Astrocyte (in vitro differentiated cells and primary cell): ENCODE measurements at regions not wholly inside any gene's neighbourhood (a gene's known extent, or its start where the extent isn't known, plus 50 kb on each side); places are given as distances from the start of the nearest gene placed in this dataset.

Source experiments
- DNase-seq: peaks from one replicate; pipeline ENCODE4 v3.0.0-alpha.2; 2010; ENCODE audit warnings: low read depth
- FAIRE-seq: peaks from 2 replicates; lab custom pipeline; 2011; peaks lifted over from hg19 to GRCh38; lab: Jason Lieb, UNC
- H2AFZ ChIP-seq: 2 replicates; pipeline ENCODE4 v1.6.0; 2012; ENCODE audit warnings: low read depth, low read length, inconsistent platforms
- H3K27ac ChIP-seq: 2 replicates; pipeline ENCODE4 v1.5.1; 2011; ENCODE audit warnings: low read depth, low read length, inconsistent platforms
- H3K27me3 ChIP-seq: 2 replicates; pipeline ENCODE4 v1.6.0; 2011; ENCODE audit warnings: low read length, inconsistent platforms; ENCODE audit not compliant: insufficient read depth
- H3K36me3 ChIP-seq: 2 replicates; pipeline ENCODE4 v1.5.1; 2011; ENCODE audit warnings: low read length, inconsistent platforms; ENCODE audit not compliant: insufficient read depth
- H3K4me1 ChIP-seq: 2 replicates; pipeline ENCODE4 v1.5.1; 2011; ENCODE audit warnings: low read length, inconsistent platforms; ENCODE audit not compliant: insufficient read depth
- H3K4me2 ChIP-seq: 2 replicates; pipeline ENCODE4 v1.6.0; 2012; ENCODE audit warnings: low read length, inconsistent platforms
- H3K4me3 ChIP-seq: 2 replicates; pipeline ENCODE4 v1.5.1; 2011; ENCODE audit warnings: low read depth, mild to moderate bottlenecking, low read length, inconsistent platforms; ENCODE audit not compliant: insufficient read depth
- H3K79me2 ChIP-seq: 2 replicates; pipeline ENCODE4 v1.6.0; 2012; ENCODE audit warnings: mild to moderate bottlenecking, low read length, inconsistent platforms; ENCODE audit not compliant: insufficient read depth
- H3K9ac ChIP-seq: 2 replicates; pipeline ENCODE4 v1.6.0; 2012; ENCODE audit warnings: mild to moderate bottlenecking, low read length, inconsistent platforms
- H3K9me3 ChIP-seq: 2 replicates; pipeline ENCODE4 v1.5.1; 2012; ENCODE audit warnings: low read depth, mild to moderate bottlenecking, low read length, inconsistent platforms; ENCODE audit not compliant: insufficient read depth
- H4K20me1 ChIP-seq: 2 replicates; pipeline ENCODE4 v1.6.0; 2012; ENCODE audit warnings: low read length, inconsistent platforms; ENCODE audit not compliant: insufficient read depth
- H3K27ac Mint-ChIP-seq: one replicate; pipeline ENCODE4 v1.8.0; 2021; ENCODE audit warnings: mild to moderate bottlenecking, mixed read lengths; ENCODE audit not compliant: unreplicated experiment
- H3K27me3 Mint-ChIP-seq: one replicate; pipeline ENCODE4 v1.8.0; 2021; ENCODE audit warnings: low read depth, mixed read lengths; ENCODE audit not compliant: unreplicated experiment
- H3K36me3 Mint-ChIP-seq: one replicate; pipeline ENCODE4 v1.8.0; 2021; ENCODE audit warnings: low read depth, mixed read lengths; ENCODE audit not compliant: unreplicated experiment
- H3K4me1 Mint-ChIP-seq: one replicate; pipeline ENCODE4 v1.8.0; 2021; ENCODE audit warnings: low read depth, mixed read lengths; ENCODE audit not compliant: unreplicated experiment
- H3K4me3 Mint-ChIP-seq: one replicate; pipeline ENCODE4 v1.8.0; 2021; ENCODE audit warnings: mild to moderate bottlenecking, moderate library complexity, mixed read lengths; ENCODE audit not compliant: unreplicated experiment
- H3K9me3 Mint-ChIP-seq: one replicate; pipeline ENCODE4 v1.8.0; 2021; ENCODE audit warnings: mild to moderate bottlenecking, mixed read lengths; ENCODE audit not compliant: unreplicated experiment
- EZH2 ChIP-seq: IDR thresholded peaks from 2 replicates; pipeline ENCODE4 v1.6.1; 2012; ENCODE audit warnings: mild to moderate bottlenecking, low read length, inconsistent platforms; ENCODE audit not compliant: insufficient read depth
- TF ChIP-seq, protein P1 (sequence below): IDR thresholded peaks from 2 replicates; pipeline ENCODE4 v1.5.1; 2011; ENCODE audit warnings: low read depth, mild to moderate bottlenecking, inconsistent platforms, low read length, moderate library complexity; ENCODE audit not compliant: insufficient read depth

DNA sequence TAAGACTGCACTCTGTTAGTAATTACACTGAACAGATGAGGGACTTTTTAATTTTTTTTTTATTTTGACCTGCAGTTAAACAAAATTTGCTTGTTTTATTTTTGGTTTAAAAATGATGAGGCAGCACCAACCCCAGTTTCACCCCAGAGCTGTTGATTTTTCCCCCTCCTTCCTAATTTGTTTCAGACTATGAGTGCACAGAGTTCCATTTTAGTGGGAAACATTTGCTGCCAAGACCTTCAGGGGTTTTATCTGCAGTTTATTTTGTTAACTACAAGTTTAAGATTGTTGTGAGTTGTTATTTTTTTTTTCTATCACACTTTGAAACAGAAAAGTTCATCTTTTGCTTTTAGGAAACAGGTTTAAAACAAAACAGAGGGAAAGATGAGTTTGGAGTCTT lies 455.9 kb upstream of the NR2F2 start:
- Mint-ChIP-seq H3K36me3 (no peaks in the 10 kb centered on the region), H3K4me3 (no peak overlapping the region), H3K27me3 (no peaks in the 10 kb centered on the region), H3K27ac (no peak overlapping the region), H3K4me1 (peaks cover 17% of the 10 kb centered on the region), H3K9me3 (peaks cover 2% of the 10 kb centered on the region)
- FAIRE-seq = no peak
- Histone ChIP-seq H3K4me2 (no peak overlapping the region), H3K4me3 (no peak overlapping the region), H4K20me1 (no peaks in the 10 kb centered on the region), H3K27me3 (no peaks in the 10 kb centered on the region), H3K79me2 (no peaks in the 10 kb centered on the region), H2AFZ (no peak overlapping the region), H3K4me1 (peaks cover 3% of the 10 kb centered on the region), H3K9ac (no peak overlapping the region), H3K9me3 (no peaks in the 10 kb centered on the region), H3K36me3 (no peaks in the 10 kb centered on the region), H3K27ac (no peak overlapping the region)
- DNase-seq = no peak
- no peak for TF ChIP-seq EZH2
- TF ChIP-seq, protein P1, sequence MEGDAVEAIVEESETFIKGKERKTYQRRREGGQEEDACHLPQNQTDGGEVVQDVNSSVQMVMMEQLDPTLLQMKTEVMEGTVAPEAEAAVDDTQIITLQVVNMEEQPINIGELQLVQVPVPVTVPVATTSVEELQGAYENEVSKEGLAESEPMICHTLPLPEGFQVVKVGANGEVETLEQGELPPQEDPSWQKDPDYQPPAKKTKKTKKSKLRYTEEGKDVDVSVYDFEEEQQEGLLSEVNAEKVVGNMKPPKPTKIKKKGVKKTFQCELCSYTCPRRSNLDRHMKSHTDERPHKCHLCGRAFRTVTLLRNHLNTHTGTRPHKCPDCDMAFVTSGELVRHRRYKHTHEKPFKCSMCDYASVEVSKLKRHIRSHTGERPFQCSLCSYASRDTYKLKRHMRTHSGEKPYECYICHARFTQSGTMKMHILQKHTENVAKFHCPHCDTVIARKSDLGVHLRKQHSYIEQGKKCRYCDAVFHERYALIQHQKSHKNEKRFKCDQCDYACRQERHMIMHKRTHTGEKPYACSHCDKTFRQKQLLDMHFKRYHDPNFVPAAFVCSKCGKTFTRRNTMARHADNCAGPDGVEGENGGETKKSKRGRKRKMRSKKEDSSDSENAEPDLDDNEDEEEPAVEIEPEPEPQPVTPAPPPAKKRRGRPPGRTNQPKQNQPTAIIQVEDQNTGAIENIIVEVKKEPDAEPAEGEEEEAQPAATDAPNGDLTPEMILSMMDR = no peak

- Mint-ChIP-seq H3K27me3 (no peaks in the 10 kb centered on the region), H3K9me3 (peaks cover 2% of the 10 kb centered on the region), H3K4me1 (peaks cover 14% of the 10 kb centered on the region), H3K4me3 (no peak overlapping the region), H3K36me3 (no peaks in the 10 kb centered on the region), H3K27ac (no peak overlapping the region)
- TF ChIP-seq EZH2 = no peak
- TF ChIP-seq, protein P1 = no peak
- no peak overlapping the region for H3K4me3 ChIP-seq
- H3K9ac ChIP-seq = no peak overlapping the region
- H3K79me2 ChIP-seq = no peaks in the 10 kb centered on the region
- no peaks in the 10 kb centered on the region for H3K9me3 ChIP-seq
- H4K20me1 ChIP-seq = no peaks in the 10 kb centered on the region
- H3K4me2 ChIP-seq = no peak overlapping the region
- FAIRE-seq (no peak), DNase-seq (peak; percentile 48)
- no peaks in the 10 kb centered on the region for H3K27me3 ChIP-seq
- peaks cover 3% of the 10 kb centered on the region for H3K4me1 ChIP-seq
- no peaks in the 10 kb centered on the region for H3K36me3 ChIP-seq
- H2AFZ ChIP-seq = no peak overlapping the region
- H3K27ac ChIP-seq = no peak overlapping the region
These were observed 455.3 kb upstream of the NR2F2 start for GRCh38 chr15:95875121-95875643.

GRCh38 chr15:95880031-95880570 lies 450.4 kb upstream of the NR2F2 start:
- Mint-ChIP-seq H3K27me3 (no peaks in the 10 kb centered on the region), H3K9me3 (no peaks in the 10 kb centered on the region), H3K36me3 (no peaks in the 10 kb centered on the region), H3K4me1 (peaks cover 3% of the 10 kb centered on the region), H3K4me3 (no peak overlapping the region), H3K27ac (no peak overlapping the region)
- no peak for FAIRE-seq
- Histone ChIP-seq H3K27me3 (no peaks in the 10 kb centered on the region), H3K4me1 (no peaks in the 10 kb centered on the region), H3K9me3 (no peaks in the 10 kb centered on the region), H3K4me2 (no peak overlapping the region), H2AFZ (no peak overlapping the region), H3K27ac (no peak overlapping the region), H3K36me3 (no peaks in the 10 kb centered on the region), H3K4me3 (no peak overlapping the region), H4K20me1 (no peaks in the 10 kb centered on the region), H3K9ac (no peak overlapping the region), H3K79me2 (no peaks in the 10 kb centered on the region)
- TF ChIP-seq EZH2 = no peak
- TF ChIP-seq, protein P1 = no peak
- DNase-seq = no peak
